Trophoblast cell (in vitro differentiated cells and primary cell): ENCODE measurements at regions not wholly inside any gene's neighbourhood (a gene's known extent, or its start where the extent isn't known, plus 50 kb on each side); places are given as distances from the start of the nearest gene placed in this dataset.
A peak's percentile ranks its signal among the peaks of the same experiment; 100 is the strongest.

ENCODE experiments used
- DNase-seq, 2 donors: peaks; one replicate each; pipeline ENCODE4 v3.0.0-alpha.2; 2016
- H2AFZ ChIP-seq: 2 replicates; pipeline ENCODE4 v1.6.1; 2013; ENCODE audit warnings: low read length, moderate library complexity, mild to moderate bottlenecking; ENCODE audit not compliant: insufficient read depth, poor library complexity
- H2AK5ac ChIP-seq: 2 replicates; pipeline ENCODE4 v1.6.1; 2013; ENCODE audit warnings: mild to moderate bottlenecking, low read length
- H2BK120ac ChIP-seq: 2 replicates; pipeline ENCODE4 v1.6.1; 2013; ENCODE audit warnings: low read length, mild to moderate bottlenecking, moderate library complexity; ENCODE audit not compliant: insufficient read depth, poor library complexity
- H2BK12ac ChIP-seq: 2 replicates; pipeline ENCODE4 v1.6.1; 2013; ENCODE audit warnings: mild to moderate bottlenecking, low read length, moderate library complexity
- H2BK5ac ChIP-seq: 2 replicates; pipeline ENCODE4 v1.6.1; 2013; ENCODE audit warnings: low read length, low read depth, moderate library complexity, mild to moderate bottlenecking; ENCODE audit not compliant: poor library complexity
- H3K14ac ChIP-seq: 2 replicates; pipeline ENCODE4 v1.6.1; 2013; ENCODE audit warnings: mild to moderate bottlenecking, low read length
- H3K18ac ChIP-seq: 2 replicates; pipeline ENCODE4 v1.6.1; 2013; ENCODE audit warnings: mild to moderate bottlenecking, low read length
- H3K23ac ChIP-seq: 2 replicates; pipeline ENCODE4 v1.6.1; 2013; ENCODE audit warnings: low read length
- H3K27ac ChIP-seq: 2 replicates; pipeline ENCODE4 v1.5.1; 2013; ENCODE audit warnings: low read depth, mild to moderate bottlenecking, inconsistent platforms, low read length, moderate library complexity
- H3K27me3 ChIP-seq: 2 replicates; pipeline ENCODE4 v1.6.1; 2013; ENCODE audit warnings: inconsistent platforms, mild to moderate bottlenecking, low read length, moderate library complexity; ENCODE audit not compliant: insufficient read depth
- H3K36me3 ChIP-seq, 2 experiments: 1 replicate in 1 of 2; 2 replicates in 1 of 2; pipeline ENCODE4 v1.6.1; 2013; ENCODE audit warnings: low read length in 2 of 2, mild to moderate bottlenecking in 2 of 2, moderate library complexity in 1 of 2; ENCODE audit not compliant: insufficient read depth in 2 of 2, control insufficient read depth in 1 of 2
- H3K4ac ChIP-seq: 2 replicates; pipeline ENCODE4 v1.6.1; 2013; ENCODE audit warnings: low read depth, mild to moderate bottlenecking, low read length, moderate library complexity
- H3K4me1 ChIP-seq, 2 experiments: 1 replicate in 1 of 2; 2 replicates in 1 of 2; pipeline ENCODE4 v1.6.1; 2013; ENCODE audit warnings: low read length in 2 of 2, mild to moderate bottlenecking in 2 of 2, moderate library complexity in 1 of 2; ENCODE audit not compliant: insufficient read depth in 2 of 2, control insufficient read depth in 1 of 2
- H3K4me2 ChIP-seq: 2 replicates; pipeline ENCODE4 v1.6.1; 2013; ENCODE audit warnings: inconsistent platforms, mild to moderate bottlenecking, low read length, moderate library complexity
- H3K4me3 ChIP-seq: 2 replicates; pipeline ENCODE4 v1.5.1; 2013; ENCODE audit warnings: mild to moderate bottlenecking, low read depth, low read length, inconsistent platforms
- H3K79me1 ChIP-seq: one replicate; pipeline ENCODE4 v1.6.1; 2013; ENCODE audit warnings: low read length
- H3K79me2 ChIP-seq: 2 replicates; pipeline ENCODE4 v1.6.1; 2013; ENCODE audit warnings: low read length, mild to moderate bottlenecking; ENCODE audit not compliant: control insufficient read depth, insufficient read depth, poor library complexity
- H3K9ac ChIP-seq: 2 replicates; pipeline ENCODE4 v1.6.1; 2013; ENCODE audit warnings: mild to moderate bottlenecking, low read length
- H3K9me3 ChIP-seq: 2 replicates; pipeline ENCODE4 v1.6.1; 2013; ENCODE audit warnings: low read depth, mild to moderate bottlenecking, control low read depth, inconsistent platforms, low read length; ENCODE audit not compliant: insufficient read depth
- H4K12ac ChIP-seq: 2 replicates; pipeline ENCODE4 v1.6.1; 2013; ENCODE audit warnings: low read depth, mild to moderate bottlenecking, low read length, moderate library complexity
- H4K8ac ChIP-seq: 2 replicates; pipeline ENCODE4 v1.6.1; 2013; ENCODE audit warnings: low read depth, mild to moderate bottlenecking, low read length, moderate library complexity
- H4K91ac ChIP-seq: one replicate; pipeline ENCODE4 v1.6.1; 2013; ENCODE audit warnings: low read depth, mild to moderate bottlenecking, low read length, moderate library complexity
- WGBS: extraction: QIAGEN DNeasy Blood & Tissue Kit; methylation state at CpG from one replicate; pipeline ENCODE4 v1.1.7; 2013; ENCODE audit warnings: missing lambda C conversion rate; ENCODE audit not compliant: insufficient read length, insufficient coverage; ENCODE audit errors: extremely low coverage; 5-methylcytosine and 5-hydroxymethylcytosine counted together

GRCh38 chrX:9240956-9241355 is 207.0 kb upstream of the FAM9B start:
- no peaks in the 10 kb centered on the region for H3K9me3 ChIP-seq
- no peaks in the 10 kb centered on the region for H3K27me3 ChIP-seq
- no peak overlapping the region for H2AK5ac ChIP-seq
- H3K4me3 ChIP-seq, result no peak overlapping the region
- H4K8ac ChIP-seq, result no peak overlapping the region
- H3K79me2 ChIP-seq, result no peaks in the 10 kb centered on the region
- H2BK5ac ChIP-seq, result no peak overlapping the region
- DNase-seq, result peak; percentile 70 to 80
- H4K12ac ChIP-seq, result no peak overlapping the region
- H2BK12ac ChIP-seq, result no peak overlapping the region
- H3K14ac ChIP-seq, result no peak overlapping the region
- H4K91ac ChIP-seq, result no peak overlapping the region
- no peak overlapping the region for H3K23ac ChIP-seq
- H3K4me2 ChIP-seq, result no peak overlapping the region
- H3K27ac ChIP-seq, result no peak overlapping the region
- H3K18ac ChIP-seq, result no peak overlapping the region
- no peak overlapping the region for H3K9ac ChIP-seq
- H3K79me1 ChIP-seq, result no peaks in the 10 kb centered on the region
- H3K4ac ChIP-seq, result no peak overlapping the region
- no peak overlapping the region for H2BK120ac ChIP-seq
- peaks cover 0 to 4% of the 10 kb centered on the region in 2 experiments for H3K4me1 ChIP-seq
- H2AFZ ChIP-seq, result no peak overlapping the region
- H3K36me3 ChIP-seq, result no peaks in the 10 kb centered on the region
- WGBS, result no CpG with 5 or more reads among the region's 4 CpGs

- Histone ChIP-seq H3K18ac (no peak overlapping the region), H3K36me3 (no peaks in the 10 kb centered on the region), H2BK120ac (no peak overlapping the region), H3K14ac (no peak overlapping the region), H3K27ac (no peak overlapping the region), H3K4me3 (no peak overlapping the region), H4K91ac (no peak overlapping the region), H2AFZ (no peak overlapping the region), H2AK5ac (no peak overlapping the region), H2BK5ac (no peak overlapping the region), H3K79me2 (no peaks in the 10 kb centered on the region), H3K23ac (no peak overlapping the region), H3K27me3 (no peaks in the 10 kb centered on the region), H4K8ac (no peak overlapping the region), H4K12ac (no peak overlapping the region), H3K9me3 (no peaks in the 10 kb centered on the region), H3K79me1 (no peaks in the 10 kb centered on the region), H3K4me1 (peaks cover 0 to 4% of the 10 kb centered on the region in 2 experiments), H2BK12ac (no peak overlapping the region), H3K4me2 (no peak overlapping the region), H3K9ac (no peak overlapping the region), H3K4ac (no peak overlapping the region)
- DNase-seq, result peak in 1 of 2 donors; percentile 2
- WGBS, result no CpG with 5 or more reads among the region's 11 CpGs
These were observed 207.5 kb upstream of the FAM9B start for GRCh38 chrX:9241427-9241826.

- H3K4me1 ChIP-seq, result no peaks in the 10 kb centered on the region
- H3K23ac ChIP-seq, result no peak overlapping the region
- no peaks in the 10 kb centered on the region for H3K79me1 ChIP-seq
- H2BK5ac ChIP-seq, result no peak overlapping the region
- no peak overlapping the region for H4K91ac ChIP-seq
- no peak overlapping the region for H2AFZ ChIP-seq
- H3K18ac ChIP-seq, result no peak overlapping the region
- no CpG with 5 or more reads among the region's 8 CpGs for WGBS
- H3K9ac ChIP-seq, result no peak overlapping the region
- no peak overlapping the region for H2AK5ac ChIP-seq
- H3K4me3 ChIP-seq, result no peak overlapping the region
- no peak for DNase-seq
- H3K27ac ChIP-seq, result no peak overlapping the region
- H2BK120ac ChIP-seq, result no peak overlapping the region
- no peaks in the 10 kb centered on the region for H3K27me3 ChIP-seq
- H3K4ac ChIP-seq, result no peak overlapping the region
- H3K4me2 ChIP-seq, result no peak overlapping the region
- H4K12ac ChIP-seq, result no peak overlapping the region
- no peak overlapping the region for H4K8ac ChIP-seq
- H3K14ac ChIP-seq, result no peak overlapping the region
- H3K9me3 ChIP-seq, result no peaks in the 10 kb centered on the region
- no peak overlapping the region for H2BK12ac ChIP-seq
- no peaks in the 10 kb centered on the region for H3K36me3 ChIP-seq
- no peaks in the 10 kb centered on the region for H3K79me2 ChIP-seq
These were observed 215.3 kb upstream of the FAM9B start for GRCh38 chrX:9249051-9249846.

- no peak overlapping the region for H2AFZ ChIP-seq
- no peaks in the 10 kb centered on the region for H3K36me3 ChIP-seq
- peak in 1 of 2 donors; percentile 41 for DNase-seq
- no peak overlapping the region for H2BK12ac ChIP-seq
- H3K18ac ChIP-seq, result no peak overlapping the region
- H3K9ac ChIP-seq, result no peak overlapping the region
- H3K14ac ChIP-seq, result no peak overlapping the region
- H2AK5ac ChIP-seq, result no peak overlapping the region
- no peak overlapping the region for H3K4me3 ChIP-seq
- H4K91ac ChIP-seq, result no peak overlapping the region
- H3K4me2 ChIP-seq, result no peak overlapping the region
- no peak overlapping the region for H2BK120ac ChIP-seq
- no peaks in the 10 kb centered on the region for H3K79me2 ChIP-seq
- H4K8ac ChIP-seq, result no peak overlapping the region
- no peak overlapping the region for H4K12ac ChIP-seq
- H3K27me3 ChIP-seq, result no peaks in the 10 kb centered on the region
- H3K27ac ChIP-seq, result no peak overlapping the region
- H3K4me1 ChIP-seq, result no peaks in the 10 kb centered on the region
- H2BK5ac ChIP-seq, result no peak overlapping the region
- H3K79me1 ChIP-seq, result no peaks in the 10 kb centered on the region
- H3K4ac ChIP-seq, result no peak overlapping the region
- H3K9me3 ChIP-seq, result no peaks in the 10 kb centered on the region
- no CpG with 5 or more reads among the region's 4 CpGs for WGBS
- H3K23ac ChIP-seq, result no peak overlapping the region
These were observed 212.7 kb upstream of the TBL1X start for GRCh38 chrX:9252182-9252581.
